Aorta (tissue), 5 donors: ENCODE measurements at regions not wholly inside any gene's neighbourhood (a gene's known extent, or its start where the extent isn't known, plus 50 kb on each side); places are given as distances from the start of the nearest gene placed in this dataset.

Experiments used
- ATAC-seq: fragments of 200-7000 bp; cut with Tn5 transposase; one replicate; pipeline ENCODE4 v1.9.1; 2022; ENCODE audit warnings: moderate library complexity; ENCODE audit not compliant: low FRiP score
- DNase-seq, 2 donors: peaks; one replicate each; pipeline ENCODE4 v3.0.0-alpha.2; 2020
- H3K27ac ChIP-seq, 2 donors: one replicate each; pipeline ENCODE4 v1.5.1; 2013; ENCODE audit warnings: low read length in 2 of 2, mild to moderate bottlenecking in 2 of 2, moderate library complexity in 2 of 2, control low read depth in 1 of 2, inconsistent platforms in 1 of 2, low read depth in 1 of 2
- H3K27me3 ChIP-seq, 2 donors: one replicate each; pipeline ENCODE4 v1.6.1; 2013; ENCODE audit warnings: control low read depth in 1 of 2, low read length in 1 of 2, mild to moderate bottlenecking in 1 of 2, moderate library complexity in 1 of 2; ENCODE audit not compliant: insufficient read depth in 2 of 2, control insufficient read depth in 1 of 2
- H3K36me3 ChIP-seq, 2 donors: one replicate each; pipeline ENCODE4 v1.6.1; 2013; ENCODE audit warnings: control low read depth in 1 of 2, low read length in 1 of 2, mild to moderate bottlenecking in 1 of 2; ENCODE audit not compliant: insufficient read depth in 2 of 2, control insufficient read depth in 1 of 2
- H3K4me1 ChIP-seq, 2 donors: one replicate each; pipeline ENCODE4 v1.6.1; 2013; ENCODE audit warnings: low read length in 2 of 2, control low read depth in 1 of 2, mild to moderate bottlenecking in 1 of 2, moderate library complexity in 1 of 2; ENCODE audit not compliant: insufficient read depth in 2 of 2, control insufficient read depth in 1 of 2
- H3K4me3 ChIP-seq, 2 donors: one replicate each; pipeline ENCODE4 v1.5.1; 2013; ENCODE audit warnings: low read length in 2 of 2, control low read depth in 1 of 2, mild to moderate bottlenecking in 1 of 2
- H3K9me3 ChIP-seq: one replicate; pipeline ENCODE4 v1.6.1; 2013; ENCODE audit warnings: mild to moderate bottlenecking, low read length; ENCODE audit not compliant: control insufficient read depth
- WGBS, 2 donors: extraction: QIAGEN DNeasy Blood & Tissue Kit; methylation state at CpG; one replicate each; pipeline ENCODE4 v1.1.7; 2013; 5-methylcytosine and 5-hydroxymethylcytosine counted together
- intact Hi-C, 2 donors: fragments of 100-400 bp; cut with DNase I; formaldehyde crosslinking; loops; one replicate each; pipeline versions ENCODE4 v1.14.2 to v1.15.0; 2022
- donor health status: healthy with polysubstance abuse.
- donor health status: Bipolar disorder and iron deficiency.
- donor health status: DM: no; HTN: no; CAD: no.
- donor health status: DM: no; HTN: no; CAD: no.
- donor health status: DM: yes; HTN: yes; CAD: no.

GRCh38 chr6:109290143-109290931 is 91.9 kb downstream of the CD164 start:
- WGBS, 2 donors = 74 to 79% methylated on average over 45 to 56 of the region's 56 CpGs
- Histone ChIP-seq H3K4me3 (no peak overlapping the region), H3K36me3 (no peaks in the 10 kb centered on the region), H3K4me1 (no peaks in the 10 kb centered on the region), H3K27ac (no peak overlapping the region), H3K27me3 (no peaks in the 10 kb centered on the region), H3K9me3 (no peaks in the 10 kb centered on the region)
- intact Hi-C loops = loop anchor here in 1 of 2 donors (10.0 kb wide), 1 partner anchor 66 kb away; no protein-coding TSS in a partner anchor
- DNase-seq (no peak), ATAC-seq (peak; percentile 20)

GRCh38 chr6:109285366-109285765 is 96.9 kb downstream of the CD164 start:
- DNase-seq (no peak), ATAC-seq (no peak)
- Histone ChIP-seq H3K4me3 (no peak overlapping the region), H3K27ac (no peak overlapping the region), H3K36me3 (no peaks in the 10 kb centered on the region), H3K9me3 (no peaks in the 10 kb centered on the region), H3K27me3 (no peaks in the 10 kb centered on the region), H3K4me1 (no peaks in the 10 kb centered on the region)
- intact Hi-C loops = no loop called here
- 85 to 86% methylated on average over 3 of the region's 3 CpGs for WGBS, 2 donors

DNA sequence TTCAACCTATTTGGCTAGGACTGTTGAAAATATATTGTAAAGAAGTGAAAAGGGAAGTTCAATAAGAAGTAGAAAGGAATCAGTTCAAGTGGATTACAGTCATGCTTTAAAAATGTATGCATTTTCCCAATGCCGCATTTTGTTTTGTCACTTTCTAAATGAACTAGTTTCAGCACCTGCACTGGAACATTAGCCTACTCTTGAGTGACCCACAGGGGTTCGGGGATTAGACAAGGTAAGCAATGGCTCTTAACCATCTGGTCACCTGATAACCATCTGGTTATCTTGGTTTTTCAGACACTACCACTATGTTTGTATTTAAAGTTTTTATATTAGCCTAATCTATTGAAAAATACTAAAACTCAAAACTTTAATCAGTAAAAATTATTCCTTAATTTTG is 97.6 kb downstream of the CD164 start:
- no peak for DNase-seq
- Histone ChIP-seq H3K4me1 (no peaks in the 10 kb centered on the region), H3K4me3 (no peak overlapping the region), H3K27ac (no peak overlapping the region), H3K36me3 (no peaks in the 10 kb centered on the region), H3K9me3 (no peaks in the 10 kb centered on the region), H3K27me3 (no peaks in the 10 kb centered on the region)
- WGBS, 2 donors = 87 to 93% methylated on average over 2 of the region's 2 CpGs
- intact Hi-C loops = no loop called here
- no peak for ATAC-seq

- no peak overlapping the region for H3K27ac ChIP-seq
- intact Hi-C loops = no loop called here
- H3K9me3 ChIP-seq = no peaks in the 10 kb centered on the region
- no peak for ATAC-seq
- H3K27me3 ChIP-seq = no peaks in the 10 kb centered on the region
- 93% methylated on average over 2 of the region's 2 CpGs for WGBS, 2 donors
- H3K4me1 ChIP-seq = no peaks in the 10 kb centered on the region
- H3K4me3 ChIP-seq = no peak overlapping the region
- H3K36me3 ChIP-seq = no peaks in the 10 kb centered on the region
- DNase-seq = no peak
These were observed 99.5 kb downstream of the CD164 start for GRCh38 chr6:109282756-109283155.

- WGBS, 2 donors = 97% methylated on average over 1 of the region's 1 CpG
- intact Hi-C loops = no loop called here
- H3K4me3 ChIP-seq = no peak overlapping the region
These were observed 102.6 kb downstream of the CD164 start for GRCh38 chr6:109279628-109280027.

DNA sequence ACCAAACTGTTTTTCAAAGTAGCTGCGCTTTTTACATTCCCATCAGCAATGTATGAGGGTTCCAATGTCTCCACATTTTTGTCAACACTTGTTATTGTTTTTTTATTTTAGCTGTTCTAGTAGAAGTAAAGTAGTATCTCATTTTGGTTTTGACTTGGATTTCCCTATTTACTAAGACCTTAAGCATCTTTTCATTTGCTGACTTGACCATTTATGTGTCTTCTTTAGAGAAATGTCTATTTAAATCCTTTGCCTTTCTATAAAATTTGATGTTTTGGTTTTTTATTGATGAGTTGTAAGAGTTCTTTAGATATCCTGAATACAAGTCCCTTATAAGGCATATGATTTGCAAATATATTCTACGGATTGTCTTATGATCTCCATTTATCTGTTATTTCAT is 110.6 kb downstream of the CD164 start:
- 71 to 82% methylated on average over 2 of the region's 2 CpGs for WGBS, 2 donors
- Histone ChIP-seq H3K27me3 (peaks cover 0 to 1% of the 10 kb centered on the region in 2 donors), H3K4me3 (no peak overlapping the region), H3K36me3 (no peaks in the 10 kb centered on the region), H3K9me3 (peaks cover 2% of the 10 kb centered on the region), H3K4me1 (no peaks in the 10 kb centered on the region), H3K27ac (no peak overlapping the region)
- intact Hi-C loops = no loop called here
- ATAC-seq = no peak
- DNase-seq = no peak

More at GRCh38 chr6:109279628-109280027, 102.6 kb downstream of the CD164 start:
- Histone ChIP-seq H3K27me3 (no peaks in the 10 kb centered on the region), H3K9me3 (no peaks in the 10 kb centered on the region), H3K27ac (no peak overlapping the region), H3K36me3 (no peaks in the 10 kb centered on the region), H3K4me1 (no peaks in the 10 kb centered on the region)
- no peak for ATAC-seq
- no peak for DNase-seq

DNA sequence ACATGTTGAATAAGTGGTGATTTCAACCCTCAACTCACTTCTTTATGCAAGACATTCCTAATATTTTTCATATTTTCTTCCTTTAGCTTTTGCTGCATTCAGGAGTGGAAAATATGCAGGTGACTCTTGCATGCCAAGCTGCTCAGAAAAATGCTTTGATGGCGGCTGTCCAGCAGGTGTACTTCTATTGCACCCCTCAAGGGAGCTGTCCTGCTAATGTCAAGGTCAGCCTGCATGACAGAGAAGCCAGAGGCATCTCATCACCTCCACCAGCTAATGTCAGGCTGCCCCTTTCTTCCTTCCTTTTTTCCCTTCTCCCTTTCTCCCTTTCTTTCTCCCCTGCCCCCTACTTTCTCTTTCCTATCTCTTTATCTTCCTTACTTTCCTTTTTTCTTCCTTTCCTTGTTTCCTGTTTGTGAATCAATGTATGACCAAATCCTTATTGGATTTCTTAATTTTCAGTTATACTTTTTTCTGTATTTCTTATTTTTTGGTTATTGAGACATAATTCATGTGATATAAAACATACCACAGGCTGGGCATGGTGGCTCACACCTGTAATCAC is 112.2 kb downstream of the CD164 start:
- intact Hi-C loops = no loop called here
- H3K27ac ChIP-seq = no peak overlapping the region
- 69 to 82% methylated on average over 1 of the region's 1 CpG for WGBS, 2 donors
- ATAC-seq (no peak), DNase-seq (no peak)
- no peak overlapping the region for H3K4me3 ChIP-seq
- H3K4me1 ChIP-seq = no peaks in the 10 kb centered on the region
- H3K36me3 ChIP-seq = no peaks in the 10 kb centered on the region
- peaks cover 0 to 1% of the 10 kb centered on the region in 2 donors for H3K27me3 ChIP-seq
- H3K9me3 ChIP-seq = peaks cover 2% of the 10 kb centered on the region

DNA sequence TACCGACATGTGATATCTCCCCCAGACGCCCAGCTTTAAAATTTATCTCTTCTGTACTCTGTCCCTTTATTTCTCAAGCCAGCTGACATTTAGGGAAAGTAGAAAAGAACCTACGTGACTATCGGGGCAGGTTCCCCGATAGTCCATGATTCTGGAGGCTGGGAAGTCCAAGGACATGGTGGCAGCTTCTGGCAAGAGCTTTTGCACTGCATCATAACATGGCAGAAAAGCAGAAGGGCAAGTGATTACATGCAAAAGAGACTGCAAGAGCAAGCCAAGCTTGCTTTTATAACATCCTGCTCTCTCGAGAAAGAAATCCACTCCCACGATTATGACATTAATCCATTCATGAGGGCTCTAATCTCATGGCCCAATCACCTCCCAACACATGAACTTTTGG is 113.2 kb downstream of the CD164 start:
- peaks cover 2% of the 10 kb centered on the region for H3K9me3 ChIP-seq
- no peaks in the 10 kb centered on the region for H3K36me3 ChIP-seq
- intact Hi-C loops = no loop called here
- no peak overlapping the region for H3K4me3 ChIP-seq
- H3K27ac ChIP-seq = no peak overlapping the region
- peaks cover 0 to 1% of the 10 kb centered on the region in 2 donors for H3K27me3 ChIP-seq
- H3K4me1 ChIP-seq = no peaks in the 10 kb centered on the region
- WGBS, 2 donors = 91 to 92% methylated on average over 7 of the region's 7 CpGs
- no peak for ATAC-seq
- DNase-seq = no peak

- Histone ChIP-seq H3K27me3 (peaks cover 0 to 1% of the 10 kb centered on the region in 2 donors), H3K4me1 (no peaks in the 10 kb centered on the region), H3K27ac (no peak overlapping the region), H3K36me3 (no peaks in the 10 kb centered on the region), H3K9me3 (peaks cover 2% of the 10 kb centered on the region), H3K4me3 (no peak overlapping the region)
- no peak for DNase-seq
- no peak for ATAC-seq
- intact Hi-C loops = no loop called here
- WGBS, 2 donors = 95 to 98% methylated on average over 3 of the region's 3 CpGs
These were observed 116.7 kb downstream of the CD164 start for GRCh38 chr6:109265530-109265929.
